22Rv1 (cell line): ENCODE measurements at regions not wholly inside any gene's neighbourhood (a gene's known extent, or its start where the extent isn't known, plus 50 kb on each side); places are given as distances from the start of the nearest gene placed in this dataset.

Experiments
- CTCF ChIP-seq: fragments of 450-650 bp; IDR thresholded peaks from 2 replicates; pipeline ENCODE4 v1.5.1; 2017; ENCODE audit warnings: mild to moderate bottlenecking
- ZFX ChIP-seq: fragments of 450-650 bp; IDR thresholded peaks from 2 replicates; pipeline ENCODE4 v1.6.1; 2017; ENCODE audit warnings: antibody characterized with exemption, borderline replicate concordance

- no peak for TF ChIP-seq CTCF
- no peak for TF ChIP-seq ZFX
Measured at GRCh38 chr3:176174060-176174459, 1023.2 kb downstream of the TBL1XR1 start.
